T47D (cell line): ENCODE measurements at regions not wholly inside any gene's neighbourhood (a gene's known extent, or its start where the extent isn't known, plus 50 kb on each side); places are given as distances from the start of the nearest gene placed in this dataset.

Experiments
- DNase-seq, 2 experiments: peaks; one replicate each; pipeline versions ENCODE4 v3.0.0 to v3.0.0-alpha.2; 2011 to 2012; ENCODE audit warnings: low read depth in 1 of 2, low spot score in 1 of 2
- JUND ChIP-seq: IDR thresholded peaks from 2 replicates; pipeline ENCODE4 v1.6.1; 2012; ENCODE audit warnings: low read depth
- in situ Hi-C: cut with HindIII; loops from 2 replicates; pipeline ENCODE4 v1.10.0; 2016; ENCODE audit warnings: low sequenced_read_pairs, low pct_unique_long_range_greater_than_20kb

- in situ Hi-C loops: no loop called here
- no peak for DNase-seq
- no peak for TF ChIP-seq JUND
Observed at GRCh38 chr6:92827104-92827503, 592.3 kb downstream of the EPHA7 start.

- no peak for TF ChIP-seq JUND
- no peak for DNase-seq
- in situ Hi-C loops: no loop called here
Observed at GRCh38 chr6:92826633-92827032, 592.7 kb downstream of the EPHA7 start.

GRCh38 chr6:92822222-92822621, 597.1 kb downstream of the EPHA7 start:
- no peak for TF ChIP-seq JUND
- DNase-seq: no peak
- in situ Hi-C loops: no loop called here

GRCh38 chr6:92820601-92821000, 598.8 kb downstream of the EPHA7 start:
- in situ Hi-C loops: no loop called here
- DNase-seq: no peak
- TF ChIP-seq JUND: no peak

GRCh38 chr6:92810913-92811312, 608.4 kb downstream of the EPHA7 start:
- in situ Hi-C loops: no loop called here
- TF ChIP-seq JUND: no peak
- peak in 1 of 2 experiments; percentile 58 for DNase-seq

GRCh38 chr6:92806254-92806653, 613.1 kb downstream of the EPHA7 start:
- DNase-seq: peak in 1 of 2 experiments; percentile 32
- in situ Hi-C loops: no loop called here
- TF ChIP-seq JUND: no peak

- in situ Hi-C loops: no loop called here
- TF ChIP-seq JUND: no peak
- DNase-seq: no peak
Observed at GRCh38 chr6:92791403-92791802, 628.0 kb downstream of the EPHA7 start.

GRCh38 chr6:92790381-92790780, 629.0 kb downstream of the EPHA7 start:
- in situ Hi-C loops: no loop called here
- no peak for TF ChIP-seq JUND

GRCh38 chr6:92784235-92784634, 635.1 kb downstream of the EPHA7 start:
- no peak for TF ChIP-seq JUND
- in situ Hi-C loops: no loop called here
- no peak for DNase-seq

More at GRCh38 chr6:92790381-92790780, 629.0 kb downstream of the EPHA7 start:
- no peak for DNase-seq

- in situ Hi-C loops: no loop called here
- no peak for DNase-seq
- TF ChIP-seq JUND: no peak
Observed at GRCh38 chr6:92779746-92780145, 639.6 kb downstream of the EPHA7 start.

GRCh38 chr6:92777146-92777740, 642.1 kb downstream of the EPHA7 start:
- in situ Hi-C loops: no loop called here
- TF ChIP-seq JUND: no peak
- DNase-seq: peak in 1 of 2 experiments; percentile 52

GRCh38 chr6:92770540-92770939, 648.8 kb downstream of the EPHA7 start:
- in situ Hi-C loops: no loop called here
- TF ChIP-seq JUND: no peak
- DNase-seq: no peak

- in situ Hi-C loops: no loop called here
- TF ChIP-seq JUND: 0 out of 2 replicates have a peak, but pooled peaks have one; percentile 34
- peak in 1 of 2 experiments; percentile 63 for DNase-seq
Observed at GRCh38 chr6:92767101-92767500, 652.3 kb downstream of the EPHA7 start.

GRCh38 chr6:92763680-92764079, 655.7 kb downstream of the EPHA7 start:
- TF ChIP-seq JUND: no peak
- no peak for DNase-seq
- in situ Hi-C loops: no loop called here

- no peak for DNase-seq
- no peak for TF ChIP-seq JUND
- in situ Hi-C loops: no loop called here
Observed at GRCh38 chr6:92763274-92763584, 656.1 kb downstream of the EPHA7 start.
